ENCODE measurements at regions not wholly inside any gene's neighbourhood (a gene's known extent, or its start where the extent isn't known, plus 50 kb on each side); places are given as distances from the start of the nearest gene placed in this dataset.
"Not testable (repeated sequence)": the region's sequence is repeated elsewhere in the genome, so short reads cannot be mapped to it uniquely, and the experiment has no call there.

DNA sequence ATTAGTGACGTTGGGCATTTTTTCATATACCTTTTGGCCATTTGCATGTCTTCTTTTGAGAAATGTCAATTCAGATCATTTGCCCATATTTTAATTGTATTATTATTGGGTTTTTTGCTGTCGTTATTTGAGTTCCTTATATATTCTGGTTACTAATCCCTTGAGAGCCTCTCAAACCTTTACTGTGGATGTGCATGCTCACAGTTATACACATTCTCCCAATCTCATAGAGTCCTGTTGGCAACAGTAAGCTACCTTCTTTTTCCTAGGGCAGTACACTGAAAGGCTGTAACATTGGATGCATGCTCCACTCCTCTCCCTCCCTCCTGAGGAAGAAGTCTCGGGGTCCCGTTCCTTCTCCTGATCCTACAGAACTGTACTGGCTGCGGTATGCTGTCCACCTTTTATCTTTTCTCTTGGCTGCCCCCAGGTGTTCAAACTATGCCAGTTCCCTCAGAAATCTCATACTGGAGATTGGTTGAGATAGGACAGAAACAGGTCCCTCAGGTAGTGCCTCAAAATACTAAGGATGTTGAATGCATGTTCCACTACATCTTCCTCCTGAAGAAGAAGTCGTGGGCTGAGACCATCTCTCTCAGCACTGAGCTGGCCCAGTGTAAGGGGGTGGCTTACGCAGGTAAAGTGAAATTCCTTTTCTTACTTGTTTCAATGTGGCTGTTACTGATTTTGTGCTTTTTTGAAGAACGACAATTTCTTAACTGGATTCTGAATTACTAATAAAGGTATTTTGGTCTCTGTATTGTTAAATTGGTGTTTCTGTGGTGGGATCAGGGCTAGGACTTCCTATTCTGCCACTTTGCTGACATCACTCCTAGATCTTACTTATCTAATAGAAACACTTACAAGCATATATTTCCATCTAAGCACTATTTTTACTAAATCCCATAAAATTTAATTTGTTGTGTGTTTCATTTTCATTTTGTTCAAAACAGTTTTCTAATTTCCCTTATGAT lies 145.4 kb upstream of the HUWE1 start:
- no peaks in the 10 kb centered on the region for H3K9me3 ChIP-seq
- H3K27me3 ChIP-seq: no peaks in the 10 kb centered on the region
- intact Hi-C loops (cut with DNase I; ENCODE audit: low total_unique reads) (no loop called here), in situ Hi-C loops (cut with MboI; ENCODE audit: low pct_ligation_motif_present in 1 of 4, low pct_unique_long_range_greater_than_20kb in 1 of 4, low sequenced_read_pairs in 3 of 4) (loop anchor here in 1 of 4 donors (25.0 kb wide), 1 partner anchor 120 kb away; no protein-coding TSS in a partner anchor)
- H3K4me3 ChIP-seq: no peak overlapping the region
- TF ChIP-seq POLR2A (IDR thresholded peaks at IDR 0.05) (no peak), EP300 (IDR thresholded peaks at IDR 0.05; ENCODE audit: low read depth) (no peak), POLR2AphosphoS5 (IDR thresholded peaks at IDR 0.05) (no peak)
- TF ChIP-seq, protein P1, sequence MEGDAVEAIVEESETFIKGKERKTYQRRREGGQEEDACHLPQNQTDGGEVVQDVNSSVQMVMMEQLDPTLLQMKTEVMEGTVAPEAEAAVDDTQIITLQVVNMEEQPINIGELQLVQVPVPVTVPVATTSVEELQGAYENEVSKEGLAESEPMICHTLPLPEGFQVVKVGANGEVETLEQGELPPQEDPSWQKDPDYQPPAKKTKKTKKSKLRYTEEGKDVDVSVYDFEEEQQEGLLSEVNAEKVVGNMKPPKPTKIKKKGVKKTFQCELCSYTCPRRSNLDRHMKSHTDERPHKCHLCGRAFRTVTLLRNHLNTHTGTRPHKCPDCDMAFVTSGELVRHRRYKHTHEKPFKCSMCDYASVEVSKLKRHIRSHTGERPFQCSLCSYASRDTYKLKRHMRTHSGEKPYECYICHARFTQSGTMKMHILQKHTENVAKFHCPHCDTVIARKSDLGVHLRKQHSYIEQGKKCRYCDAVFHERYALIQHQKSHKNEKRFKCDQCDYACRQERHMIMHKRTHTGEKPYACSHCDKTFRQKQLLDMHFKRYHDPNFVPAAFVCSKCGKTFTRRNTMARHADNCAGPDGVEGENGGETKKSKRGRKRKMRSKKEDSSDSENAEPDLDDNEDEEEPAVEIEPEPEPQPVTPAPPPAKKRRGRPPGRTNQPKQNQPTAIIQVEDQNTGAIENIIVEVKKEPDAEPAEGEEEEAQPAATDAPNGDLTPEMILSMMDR (IDR thresholded peaks at IDR 0.05): peak in 2 of 5 experiments; percentile 16 to 19
- no peaks in the 10 kb centered on the region for H3K36me3 ChIP-seq
- no peaks in the 10 kb centered on the region for H3K4me1 ChIP-seq
- H3K27ac ChIP-seq: no peak overlapping the region
- DNase-seq: peak; percentile 33
- WGBS, 2 donors (ENCODE audit: low coverage in 1 of 2): 42 to 65% methylated on average over 2 to 8 of the region's 8 CpGs

DNA sequence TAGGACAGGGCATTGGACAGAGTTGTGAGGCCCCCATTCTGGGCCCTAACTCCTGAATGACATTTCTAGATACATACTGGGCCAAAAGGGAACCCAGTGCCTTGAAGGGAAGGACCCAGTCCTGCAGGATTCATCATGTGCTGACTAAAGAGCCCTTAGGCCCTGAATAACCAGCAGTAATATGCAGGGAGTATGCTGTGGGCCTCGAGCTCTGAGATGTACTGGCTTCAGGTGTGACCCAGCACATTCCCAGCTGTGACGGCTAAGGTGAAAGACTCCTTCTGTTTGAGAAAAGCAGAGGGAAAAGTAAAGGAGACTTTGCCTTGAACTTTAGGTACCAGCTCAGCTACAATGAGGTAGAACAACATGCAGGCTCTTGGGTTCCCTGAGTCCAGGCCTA lies 138.2 kb upstream of the HUWE1 start:
- no peaks in the 10 kb centered on the region for H3K9me3 ChIP-seq
- TF ChIP-seq POLR2AphosphoS5 (IDR thresholded peaks at IDR 0.05) (no peak), POLR2A (IDR thresholded peaks at IDR 0.05) (no peak), EP300 (IDR thresholded peaks at IDR 0.05; ENCODE audit: low read depth) (no peak)
- TF ChIP-seq, protein P1 (IDR thresholded peaks at IDR 0.05): no peak
- DNase-seq: no peak
- no peaks in the 10 kb centered on the region for H3K36me3 ChIP-seq
- H3K27me3 ChIP-seq: no peaks in the 10 kb centered on the region
- WGBS, 2 donors (ENCODE audit: low coverage in 1 of 2): 68% methylated on average over 2 of the region's 2 CpGs; no CpG with 5 or more reads in 1 of the 2 donors
- H3K4me1 ChIP-seq: no peaks in the 10 kb centered on the region
- in situ Hi-C loops (cut with MboI; ENCODE audit: low pct_ligation_motif_present in 1 of 4, low pct_unique_long_range_greater_than_20kb in 1 of 4, low sequenced_read_pairs in 3 of 4): loop anchor here in 1 of 4 donors (25.0 kb wide), 1 partner anchor 112 kb away; no protein-coding TSS in a partner anchor
- no peak overlapping the region for H3K4me3 ChIP-seq
- intact Hi-C loops (cut with DNase I; ENCODE audit: low total_unique reads): no loop called here
- H3K27ac ChIP-seq: no peak overlapping the region

DNA sequence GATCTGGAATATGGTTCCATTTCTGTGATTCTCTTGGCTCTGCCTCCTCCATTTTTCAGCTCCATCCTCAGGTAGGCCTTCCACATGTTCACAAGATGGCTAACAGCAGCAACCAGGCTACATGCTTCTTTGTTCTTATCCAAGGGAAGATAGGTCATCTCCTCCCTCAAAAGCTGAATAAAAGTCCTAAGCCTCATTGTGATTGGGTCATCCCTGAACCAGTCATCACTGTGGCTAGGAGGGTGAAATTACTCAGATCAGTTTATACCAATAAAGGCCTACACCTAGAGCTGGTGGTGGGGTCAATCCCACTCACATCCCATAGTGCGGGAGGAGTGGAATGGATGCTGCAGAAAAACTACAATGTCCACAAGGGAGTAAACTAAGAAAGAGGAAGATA lies 131.6 kb upstream of the HUWE1 start:
- in situ Hi-C loops (cut with MboI; ENCODE audit: low pct_ligation_motif_present in 1 of 4, low pct_unique_long_range_greater_than_20kb in 1 of 4, low sequenced_read_pairs in 3 of 4); intact Hi-C loops (cut with DNase I; ENCODE audit: low total_unique reads); H3K36me3 ChIP-seq; H3K4me3 ChIP-seq; H3K9me3 ChIP-seq; H3K4me1 ChIP-seq; DNase-seq; H3K27ac ChIP-seq; H3K27me3 ChIP-seq: not testable (repeated sequence)
- 100% methylated on average over 1 of the region's 1 CpG; no CpG with 5 or more reads in 1 of the 2 donors for WGBS, 2 donors (ENCODE audit: low coverage in 1 of 2)

DNA sequence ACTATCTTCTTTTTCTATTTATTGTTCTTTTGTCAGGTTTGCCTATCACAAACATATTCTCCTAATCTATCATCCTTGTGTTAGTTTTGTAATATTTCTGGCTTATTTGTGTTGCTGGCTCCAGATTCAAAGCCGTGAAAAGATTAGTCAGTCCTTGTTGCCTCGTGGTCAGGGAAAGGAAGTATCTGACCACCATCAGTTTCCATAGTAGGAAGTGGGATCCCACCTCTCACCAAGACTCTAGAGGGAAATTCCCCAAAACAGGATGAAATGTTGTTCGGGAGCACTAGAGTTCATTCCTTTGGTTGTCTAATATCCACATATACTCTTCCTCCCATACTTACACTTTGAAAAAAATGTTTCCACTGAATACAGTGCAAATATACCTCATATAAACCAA lies 131.0 kb upstream of the HUWE1 start:
- intact Hi-C loops (cut with DNase I; ENCODE audit: low total_unique reads): no loop called here
- no peak for DNase-seq
- WGBS, 2 donors (ENCODE audit: low coverage in 1 of 2): 60 to 64% methylated on average over 1 to 3 of the region's 3 CpGs

More for the DNA sequence above, 131.0 kb upstream of the HUWE1 start:
- Histone ChIP-seq H3K4me1 (no peaks in the 10 kb centered on the region), H3K9me3 (no peaks in the 10 kb centered on the region), H3K36me3 (no peaks in the 10 kb centered on the region), H3K27ac (no peak overlapping the region), H3K27me3 (no peaks in the 10 kb centered on the region), H3K4me3 (no peak overlapping the region)
- in situ Hi-C loops (cut with MboI; ENCODE audit: low pct_ligation_motif_present in 1 of 4, low pct_unique_long_range_greater_than_20kb in 1 of 4, low sequenced_read_pairs in 3 of 4): no loop called here
- TF ChIP-seq POLR2A (IDR thresholded peaks at IDR 0.05) (no peak), POLR2AphosphoS5 (IDR thresholded peaks at IDR 0.05) (no peak), EP300 (IDR thresholded peaks at IDR 0.05; ENCODE audit: low read depth) (no peak)
- TF ChIP-seq, protein P1 (IDR thresholded peaks at IDR 0.05): no peak

Measured in transverse colon (tissue), 4 donors.